Right lobe of liver (tissue), 4 donors: ENCODE measurements at regions not wholly inside any gene's neighbourhood (a gene's known extent, or its start where the extent isn't known, plus 50 kb on each side); places are given as distances from the start of the nearest gene placed in this dataset.

Experiments
- POLR2A ChIP-seq: fragments of 450-650 bp; IDR thresholded peaks from one replicate; pipeline ENCODE4 v1.6.1; 2017; ENCODE audit warnings: antibody characterized with exemption, mild to moderate bottlenecking
- TF ChIP-seq, protein P1 (sequence below), 4 donors: fragments of 200-600 bp in 3 of 4; fragments of 450-650 bp in 1 of 4; IDR thresholded peaks; one replicate each; pipeline versions ENCODE4 v1.5.1 to v1.8.0; 2016 to 2022; ENCODE audit warnings: antibody characterized with exemption in 4 of 4, mild to moderate bottlenecking in 2 of 4
- donor health status: DM: no; HTN: no; CAD: no.
- donor health status: DM: no; HTN: no; CAD: no.
- donor health status: DM: no; HTN: yes; CAD: no.

DNA sequence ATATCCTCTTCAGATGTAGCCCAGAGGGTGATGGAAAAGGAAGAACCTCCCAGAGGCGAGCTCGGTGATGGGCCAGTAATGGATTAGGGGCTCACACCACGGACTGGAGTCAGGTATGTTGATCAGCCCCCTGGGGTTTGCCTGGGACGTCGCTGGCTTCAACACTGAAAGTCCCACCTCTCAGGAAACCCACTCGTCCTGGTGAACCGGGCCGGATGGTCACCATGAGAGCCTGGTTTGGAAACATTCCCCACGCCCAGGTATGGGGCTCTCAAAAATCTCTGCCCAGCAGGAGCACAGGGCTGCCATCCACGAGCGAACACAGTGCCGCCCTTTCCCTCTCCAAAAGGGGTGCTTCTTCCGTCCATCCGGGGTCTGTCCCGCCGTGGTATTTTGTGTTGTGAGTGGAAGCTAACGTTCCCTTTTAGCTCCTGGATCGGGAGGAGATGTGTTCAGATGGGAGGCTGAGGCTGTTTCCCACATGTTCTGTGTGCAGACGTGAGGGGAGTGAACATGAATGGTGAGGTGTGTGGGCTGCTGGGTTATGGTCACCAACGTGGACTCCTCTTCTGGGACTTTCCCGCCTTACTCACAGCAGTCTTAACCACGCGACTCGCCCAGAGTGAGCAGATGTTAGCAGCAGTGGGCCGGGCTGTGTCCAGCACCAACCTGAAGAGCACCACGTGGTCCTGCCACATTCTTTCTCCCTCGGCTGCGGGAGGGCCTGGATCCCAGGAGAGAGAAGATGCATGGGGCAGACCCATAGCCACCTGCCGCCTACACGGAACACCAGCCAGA is 139.2 kb downstream of the KIF26A start:
- TF ChIP-seq, protein P1, sequence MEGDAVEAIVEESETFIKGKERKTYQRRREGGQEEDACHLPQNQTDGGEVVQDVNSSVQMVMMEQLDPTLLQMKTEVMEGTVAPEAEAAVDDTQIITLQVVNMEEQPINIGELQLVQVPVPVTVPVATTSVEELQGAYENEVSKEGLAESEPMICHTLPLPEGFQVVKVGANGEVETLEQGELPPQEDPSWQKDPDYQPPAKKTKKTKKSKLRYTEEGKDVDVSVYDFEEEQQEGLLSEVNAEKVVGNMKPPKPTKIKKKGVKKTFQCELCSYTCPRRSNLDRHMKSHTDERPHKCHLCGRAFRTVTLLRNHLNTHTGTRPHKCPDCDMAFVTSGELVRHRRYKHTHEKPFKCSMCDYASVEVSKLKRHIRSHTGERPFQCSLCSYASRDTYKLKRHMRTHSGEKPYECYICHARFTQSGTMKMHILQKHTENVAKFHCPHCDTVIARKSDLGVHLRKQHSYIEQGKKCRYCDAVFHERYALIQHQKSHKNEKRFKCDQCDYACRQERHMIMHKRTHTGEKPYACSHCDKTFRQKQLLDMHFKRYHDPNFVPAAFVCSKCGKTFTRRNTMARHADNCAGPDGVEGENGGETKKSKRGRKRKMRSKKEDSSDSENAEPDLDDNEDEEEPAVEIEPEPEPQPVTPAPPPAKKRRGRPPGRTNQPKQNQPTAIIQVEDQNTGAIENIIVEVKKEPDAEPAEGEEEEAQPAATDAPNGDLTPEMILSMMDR (IDR thresholded peaks at IDR 0.05) = no peak
- no peak for TF ChIP-seq POLR2A
